ENCODE measurements at regions not wholly inside any gene's neighbourhood (a gene's known extent, or its start where the extent isn't known, plus 50 kb on each side); places are given as distances from the start of the nearest gene placed in this dataset.

DNA sequence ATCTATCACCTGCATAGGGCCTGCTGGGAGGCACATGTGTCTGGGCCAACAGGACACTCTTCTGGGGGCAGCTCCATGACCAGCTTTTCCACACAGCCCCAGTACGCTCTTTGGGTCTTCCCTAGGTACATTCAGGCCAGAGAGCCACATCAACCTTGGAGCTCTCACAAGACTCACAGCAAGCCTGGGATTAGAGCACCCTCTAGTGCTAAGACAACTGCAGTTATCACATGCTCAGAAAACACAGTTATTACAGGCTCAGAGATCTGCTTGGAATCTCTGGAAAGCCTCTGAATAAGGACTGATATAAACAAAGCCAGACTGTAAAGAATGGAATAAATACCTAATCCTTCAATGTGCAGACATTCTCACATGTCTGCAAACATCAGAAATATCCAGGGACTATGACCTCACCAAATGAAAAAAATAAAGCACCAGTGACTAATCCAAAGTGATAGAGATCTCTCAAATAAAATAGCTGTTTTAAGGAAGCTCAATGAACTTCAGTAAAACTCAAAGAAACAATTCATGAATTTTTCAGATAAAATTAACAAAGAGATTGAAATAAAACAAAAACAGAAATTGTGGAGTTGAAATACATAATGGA, 563.9 kb upstream of the NR5A2 start:
- H3K9me3 Mint-ChIP-seq (ENCODE audit: unreplicated experiment): no peaks in the 10 kb centered on the region
- no peaks in the 10 kb centered on the region for H3K4me1 ChIP-seq
- TF ChIP-seq, protein P1, sequence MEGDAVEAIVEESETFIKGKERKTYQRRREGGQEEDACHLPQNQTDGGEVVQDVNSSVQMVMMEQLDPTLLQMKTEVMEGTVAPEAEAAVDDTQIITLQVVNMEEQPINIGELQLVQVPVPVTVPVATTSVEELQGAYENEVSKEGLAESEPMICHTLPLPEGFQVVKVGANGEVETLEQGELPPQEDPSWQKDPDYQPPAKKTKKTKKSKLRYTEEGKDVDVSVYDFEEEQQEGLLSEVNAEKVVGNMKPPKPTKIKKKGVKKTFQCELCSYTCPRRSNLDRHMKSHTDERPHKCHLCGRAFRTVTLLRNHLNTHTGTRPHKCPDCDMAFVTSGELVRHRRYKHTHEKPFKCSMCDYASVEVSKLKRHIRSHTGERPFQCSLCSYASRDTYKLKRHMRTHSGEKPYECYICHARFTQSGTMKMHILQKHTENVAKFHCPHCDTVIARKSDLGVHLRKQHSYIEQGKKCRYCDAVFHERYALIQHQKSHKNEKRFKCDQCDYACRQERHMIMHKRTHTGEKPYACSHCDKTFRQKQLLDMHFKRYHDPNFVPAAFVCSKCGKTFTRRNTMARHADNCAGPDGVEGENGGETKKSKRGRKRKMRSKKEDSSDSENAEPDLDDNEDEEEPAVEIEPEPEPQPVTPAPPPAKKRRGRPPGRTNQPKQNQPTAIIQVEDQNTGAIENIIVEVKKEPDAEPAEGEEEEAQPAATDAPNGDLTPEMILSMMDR (IDR thresholded peaks at IDR 0.05; ENCODE audit: insufficient read depth in 1 of 2, low read depth in 1 of 2, low read length in 1 of 2, severe bottlenecking in 1 of 2, unreplicated experiment in 1 of 2): peak; percentile 53 to 64
- no peaks in the 10 kb centered on the region for H3K4me1 Mint-ChIP-seq (ENCODE audit: low read depth, unreplicated experiment)
- H3K4me3 Mint-ChIP-seq (ENCODE audit: unreplicated experiment): no peak overlapping the region
- H3K27me3 ChIP-seq (replicated peaks; ENCODE audit: control insufficient read depth, insufficient read depth, low read length): no peaks in the 10 kb centered on the region
- H3K27me3 Mint-ChIP-seq (ENCODE audit: insufficient read depth, unreplicated experiment): no peaks in the 10 kb centered on the region
- no TSS peak for BruUV-seq (replicated peaks)
- ChIA-PET POLR2A (no interaction called here), CTCF (interaction anchor here (1.0 kb wide), 1 partner anchor 707 kb away, joined by 5 read pairs; no protein-coding TSS in a partner anchor)
- H3K36me3 Mint-ChIP-seq (ENCODE audit: insufficient read depth, unreplicated experiment): no peaks in the 10 kb centered on the region
- DNase-seq: peak; percentile 62 to 67
- H3K4me3 ChIP-seq (ENCODE audit: low read depth, low read length): no peak overlapping the region
- H3K27ac Mint-ChIP-seq (ENCODE audit: unreplicated experiment): no peak overlapping the region
- H3K36me3 ChIP-seq (ENCODE audit: control insufficient read depth, insufficient read depth, low read length): no peaks in the 10 kb centered on the region
- no peaks in the 10 kb centered on the region for H3K9me3 ChIP-seq
- intact Hi-C loops (cut with micrococcal nuclease; ENCODE audit: unreplicated experiment): loop anchor here (1.0 to 10.0 kb wide), 5 partner anchors 219 to 707 kb away; no protein-coding TSS in a partner anchor

DNA sequence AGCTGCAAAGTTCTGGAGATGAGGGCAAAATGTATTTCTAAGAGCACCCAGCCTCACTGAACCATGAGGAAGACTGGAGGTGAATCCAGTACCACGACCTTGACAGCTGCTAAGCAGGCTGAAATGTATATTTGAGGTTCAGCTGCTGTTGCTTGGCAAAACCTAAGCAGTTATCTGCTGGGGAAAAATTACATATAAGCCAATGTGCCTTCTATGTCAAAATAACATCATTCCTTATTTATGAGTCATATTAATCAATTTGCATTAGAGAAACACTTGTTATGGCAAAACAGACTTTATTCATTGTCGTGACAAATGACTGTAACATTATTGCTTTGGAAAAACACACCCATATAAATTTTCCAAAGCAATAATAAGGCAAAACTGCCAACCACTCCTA, 560.5 kb upstream of the NR5A2 start:
- CTCF ChIA-PET: no interaction called here
- H3K4me3 ChIP-seq (ENCODE audit: low read depth, low read length): no peak overlapping the region
- Mint-ChIP-seq H3K27me3 (ENCODE audit: insufficient read depth, unreplicated experiment) (peaks cover 3% of the 10 kb centered on the region), H3K4me3 (ENCODE audit: unreplicated experiment) (no peak overlapping the region), H3K4me1 (ENCODE audit: low read depth, unreplicated experiment) (no peaks in the 10 kb centered on the region), H3K36me3 (ENCODE audit: insufficient read depth, unreplicated experiment) (no peaks in the 10 kb centered on the region), H3K9me3 (ENCODE audit: unreplicated experiment) (no peaks in the 10 kb centered on the region), H3K27ac (ENCODE audit: unreplicated experiment) (no peak overlapping the region)
- TF ChIP-seq, protein P1 (IDR thresholded peaks at IDR 0.05; ENCODE audit: insufficient read depth in 1 of 2, low read depth in 1 of 2, low read length in 1 of 2, severe bottlenecking in 1 of 2, unreplicated experiment in 1 of 2): no peak
- BruUV-seq (replicated peaks): no TSS peak
- no peak for DNase-seq
- POLR2A ChIA-PET: no interaction called here
- H3K36me3 ChIP-seq (ENCODE audit: control insufficient read depth, insufficient read depth, low read length): no peaks in the 10 kb centered on the region
- no peaks in the 10 kb centered on the region for H3K27me3 ChIP-seq (replicated peaks; ENCODE audit: control insufficient read depth, insufficient read depth, low read length)
- H3K4me1 ChIP-seq: no peaks in the 10 kb centered on the region
- intact Hi-C loops (cut with micrococcal nuclease; ENCODE audit: unreplicated experiment): loop anchor here (10.0 kb wide), 2 partner anchors 222 to 312 kb away; no protein-coding TSS in a partner anchor
- no peaks in the 10 kb centered on the region for H3K9me3 ChIP-seq

DNA sequence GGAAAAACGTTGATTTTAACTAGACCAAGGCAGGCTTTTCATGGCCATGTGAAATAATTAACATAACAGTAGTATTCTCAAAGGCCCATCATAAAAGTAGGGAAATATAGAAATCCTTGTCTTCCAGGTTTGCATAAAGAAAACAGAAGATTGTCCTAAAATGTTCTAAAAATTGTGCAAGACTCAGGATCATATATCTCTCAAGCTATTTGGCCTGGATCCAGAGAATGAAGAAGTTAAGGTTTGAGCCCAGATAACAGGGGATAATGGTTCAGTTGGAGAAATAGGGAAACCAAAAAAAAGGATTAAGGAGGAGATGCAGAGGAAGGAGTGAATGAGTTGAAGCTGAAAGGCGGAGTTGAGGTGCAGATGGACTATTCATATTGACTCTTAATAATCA, 555.5 kb upstream of the NR5A2 start:
- Histone ChIP-seq H3K4me3 (ENCODE audit: low read depth, low read length) (no peak overlapping the region), H3K9me3 (no peaks in the 10 kb centered on the region), H3K36me3 (ENCODE audit: control insufficient read depth, insufficient read depth, low read length) (no peaks in the 10 kb centered on the region), H3K4me1 (no peaks in the 10 kb centered on the region), H3K27me3 (replicated peaks; ENCODE audit: control insufficient read depth, insufficient read depth, low read length) (no peaks in the 10 kb centered on the region)
- Mint-ChIP-seq H3K27ac (ENCODE audit: unreplicated experiment) (no peak overlapping the region), H3K9me3 (ENCODE audit: unreplicated experiment) (no peaks in the 10 kb centered on the region), H3K4me1 (ENCODE audit: low read depth, unreplicated experiment) (no peaks in the 10 kb centered on the region), H3K36me3 (ENCODE audit: insufficient read depth, unreplicated experiment) (no peaks in the 10 kb centered on the region), H3K4me3 (ENCODE audit: unreplicated experiment) (no peak overlapping the region), H3K27me3 (ENCODE audit: insufficient read depth, unreplicated experiment) (peaks cover 7% of the 10 kb centered on the region)
- CTCF ChIA-PET: no interaction called here
- TF ChIP-seq, protein P1 (IDR thresholded peaks at IDR 0.05; ENCODE audit: insufficient read depth in 1 of 2, low read depth in 1 of 2, low read length in 1 of 2, severe bottlenecking in 1 of 2, unreplicated experiment in 1 of 2): no peak
- no peak for DNase-seq
- intact Hi-C loops (cut with micrococcal nuclease; ENCODE audit: unreplicated experiment): no loop called here
- BruUV-seq (replicated peaks): no TSS peak
- POLR2A ChIA-PET: no interaction called here

All from Caco-2 (cell line).